H9 (cell line): ENCODE measurements at regions not wholly inside any gene's neighbourhood (a gene's known extent, or its start where the extent isn't known, plus 50 kb on each side); places are given as distances from the start of the nearest gene placed in this dataset.

Experiments
- DNase-seq: peaks from one replicate; pipeline ENCODE4 v3.0.0-alpha.2; 2017
- H2AFZ ChIP-seq: one replicate; pipeline ENCODE4 v1.6.1; 2013; ENCODE audit warnings: mild to moderate bottlenecking, low read length, control low read depth, moderate library complexity
- H2AK5ac ChIP-seq: 2 replicates; pipeline ENCODE4 v1.6.1; 2013; ENCODE audit warnings: low read length, control low read depth, mixed read lengths; ENCODE audit not compliant: insufficient read length
- H2BK120ac ChIP-seq: one replicate; pipeline ENCODE4 v1.6.1; 2013; ENCODE audit warnings: low read depth, mild to moderate bottlenecking, low read length, control low read depth, inconsistent platforms; ENCODE audit not compliant: poor library complexity, severe bottlenecking
- H2BK12ac ChIP-seq: 2 replicates; pipeline ENCODE4 v1.6.1; 2013; ENCODE audit warnings: low read length, control low read depth, mixed read lengths, low read depth; ENCODE audit not compliant: insufficient read length
- H2BK15ac ChIP-seq: 2 replicates; pipeline ENCODE4 v1.6.1; 2013; ENCODE audit warnings: low read depth, low read length, control low read depth
- H2BK20ac ChIP-seq: one replicate; pipeline ENCODE4 v1.6.1; 2013; ENCODE audit warnings: low read depth, mild to moderate bottlenecking, low read length, control low read depth, inconsistent platforms; ENCODE audit not compliant: poor library complexity, severe bottlenecking
- H2BK5ac ChIP-seq: 2 replicates; pipeline ENCODE4 v1.6.1; 2013; ENCODE audit warnings: low read length, control low read depth, mixed read lengths; ENCODE audit not compliant: insufficient read length
- H3K14ac ChIP-seq: 2 replicates; pipeline ENCODE4 v1.6.1; 2013; ENCODE audit warnings: low read length, control low read depth; ENCODE audit not compliant: insufficient read depth
- H3K18ac ChIP-seq: 2 replicates; pipeline ENCODE4 v1.6.1; 2013; ENCODE audit warnings: low read depth, mild to moderate bottlenecking, mixed read lengths, low read length, control low read depth; ENCODE audit not compliant: insufficient read length
- H3K23ac ChIP-seq: 2 replicates; pipeline ENCODE4 v1.6.1; 2013; ENCODE audit warnings: low read length, control low read depth, mixed read lengths, low read depth; ENCODE audit not compliant: insufficient read length
- H3K23me2 ChIP-seq: 2 replicates; pipeline ENCODE4 v1.6.1; 2013; ENCODE audit warnings: low read depth, mild to moderate bottlenecking, mixed read lengths, low read length, control low read depth; ENCODE audit not compliant: insufficient read length, poor library complexity, severe bottlenecking
- H3K27ac ChIP-seq: 2 replicates; pipeline ENCODE4 v1.5.1; 2013; ENCODE audit warnings: low read length, control low read depth, mixed read lengths, low read depth; ENCODE audit not compliant: insufficient read length
- H3K27me3 ChIP-seq: 2 replicates; pipeline ENCODE4 v1.6.1; 2013; ENCODE audit warnings: low read length, control low read depth, inconsistent platforms; ENCODE audit not compliant: insufficient read depth
- H3K4ac ChIP-seq: 2 replicates; pipeline ENCODE4 v1.6.1; 2013; ENCODE audit warnings: low read depth, mild to moderate bottlenecking, control low read depth, inconsistent platforms, low read length, moderate library complexity
- H3K4me1 ChIP-seq: 2 replicates; pipeline ENCODE4 v1.6.1; 2013; ENCODE audit warnings: low read length, control low read depth, inconsistent platforms; ENCODE audit not compliant: insufficient read depth
- H3K4me2 ChIP-seq: 2 replicates; pipeline ENCODE4 v1.6.1; 2013; ENCODE audit warnings: low read length, control low read depth, mixed read lengths; ENCODE audit not compliant: insufficient read length, insufficient read depth
- H3K56ac ChIP-seq: 2 replicates; pipeline ENCODE4 v1.6.1; 2013; ENCODE audit warnings: low read depth, mild to moderate bottlenecking, mixed read lengths, low read length, control low read depth; ENCODE audit not compliant: insufficient read length
- H3K79me1 ChIP-seq: 2 replicates; pipeline ENCODE4 v1.6.1; 2013; ENCODE audit warnings: low read depth, mild to moderate bottlenecking, moderate library complexity, low read length, control low read depth, inconsistent platforms; ENCODE audit not compliant: insufficient read depth, poor library complexity, severe bottlenecking
- H3K79me2 ChIP-seq: 2 replicates; pipeline ENCODE4 v1.6.1; 2013; ENCODE audit warnings: low read length, control low read depth, inconsistent platforms; ENCODE audit not compliant: insufficient read depth
- H3K9ac ChIP-seq: 2 replicates; pipeline ENCODE4 v1.6.1; 2013; ENCODE audit warnings: low read length, control low read depth, mixed read lengths; ENCODE audit not compliant: insufficient read length; ENCODE audit errors: extremely low read depth
- H3K9me3 ChIP-seq: one replicate; pipeline ENCODE4 v1.6.1; 2013; ENCODE audit warnings: low read depth, low read length, inconsistent platforms; ENCODE audit not compliant: control insufficient read depth
- H3T11ph ChIP-seq: one replicate; pipeline ENCODE4 v1.6.1; 2013; ENCODE audit warnings: mild to moderate bottlenecking, low read length, control low read depth, inconsistent platforms
- H4K20me1 ChIP-seq: one replicate; pipeline ENCODE4 v1.6.1; 2013; ENCODE audit not compliant: control insufficient read depth, insufficient read length, insufficient read depth
- H4K5ac ChIP-seq: 2 replicates; pipeline ENCODE4 v1.6.1; 2013; ENCODE audit warnings: low read depth, mild to moderate bottlenecking, mixed read lengths, low read length, control low read depth; ENCODE audit not compliant: insufficient read length
- H4K8ac ChIP-seq: replicated peaks from 2 replicates; pipeline ENCODE4 v1.6.1; 2013; ENCODE audit warnings: low read length, control low read depth, mixed read lengths, low read depth; ENCODE audit not compliant: insufficient read length
- H4K91ac ChIP-seq: 2 replicates; pipeline ENCODE4 v1.6.1; 2013; ENCODE audit warnings: low read depth, mild to moderate bottlenecking, moderate library complexity, mixed read lengths, low read length, control low read depth; ENCODE audit not compliant: insufficient read length
- H3K27ac Mint-ChIP-seq, 3 experiments: 2 replicates in 2 of 3; 3 replicates in 1 of 3; pipeline ENCODE4 v1.8.0; 2020 to 2021; ENCODE audit warnings: mixed read lengths in 3 of 3, mild to moderate bottlenecking in 1 of 3, moderate library complexity in 1 of 3
- H3K27me3 Mint-ChIP-seq: 2 replicates; pipeline ENCODE4 v1.8.0; 2021; ENCODE audit warnings: low read depth, mild to moderate bottlenecking, moderate library complexity, mixed read lengths
- H3K36me3 Mint-ChIP-seq, 3 experiments: 2 replicates in 2 of 3; 3 replicates in 1 of 3; pipeline ENCODE4 v1.8.0; 2020 to 2021; ENCODE audit warnings: low read depth in 3 of 3, mixed read lengths in 3 of 3; ENCODE audit not compliant: insufficient read depth in 1 of 3
- H3K4me1 Mint-ChIP-seq, 2 experiments: 2 replicates each; pipeline ENCODE4 v1.8.0; 2020; ENCODE audit warnings: mixed read lengths in 2 of 2
- H3K4me3 Mint-ChIP-seq, 2 experiments: 2 replicates in 1 of 2; 3 replicates in 1 of 2; pipeline ENCODE4 v1.8.0; 2020 to 2021; ENCODE audit warnings: mild to moderate bottlenecking in 2 of 2, mixed read lengths in 2 of 2, moderate library complexity in 1 of 2
- H3K9me3 Mint-ChIP-seq, 2 experiments: 2 replicates in 1 of 2; 3 replicates in 1 of 2; pipeline ENCODE4 v1.8.0; 2020; ENCODE audit warnings: mild to moderate bottlenecking in 2 of 2, mixed read lengths in 2 of 2, moderate library complexity in 1 of 2
- WGBS: extraction: QIAGEN DNeasy Blood & Tissue Kit; methylation state at CpG from one replicate; pipeline ENCODE4 v1.1.7; 2013; ENCODE audit warnings: missing lambda C conversion rate, low lambda C conversion rate, mixed read lengths; ENCODE audit not compliant: insufficient read length; ENCODE audit errors: extremely low coverage; 5-methylcytosine and 5-hydroxymethylcytosine counted together
- TF ChIP-seq, protein P1 (sequence below): fragments of 200-600 bp; sonication (generic); conservative IDR thresholded peaks from 3 replicates; pipeline ENCODE4 v1.8.0; 2021; ENCODE audit warnings: antibody characterized with exemption, mild to moderate bottlenecking

DNA sequence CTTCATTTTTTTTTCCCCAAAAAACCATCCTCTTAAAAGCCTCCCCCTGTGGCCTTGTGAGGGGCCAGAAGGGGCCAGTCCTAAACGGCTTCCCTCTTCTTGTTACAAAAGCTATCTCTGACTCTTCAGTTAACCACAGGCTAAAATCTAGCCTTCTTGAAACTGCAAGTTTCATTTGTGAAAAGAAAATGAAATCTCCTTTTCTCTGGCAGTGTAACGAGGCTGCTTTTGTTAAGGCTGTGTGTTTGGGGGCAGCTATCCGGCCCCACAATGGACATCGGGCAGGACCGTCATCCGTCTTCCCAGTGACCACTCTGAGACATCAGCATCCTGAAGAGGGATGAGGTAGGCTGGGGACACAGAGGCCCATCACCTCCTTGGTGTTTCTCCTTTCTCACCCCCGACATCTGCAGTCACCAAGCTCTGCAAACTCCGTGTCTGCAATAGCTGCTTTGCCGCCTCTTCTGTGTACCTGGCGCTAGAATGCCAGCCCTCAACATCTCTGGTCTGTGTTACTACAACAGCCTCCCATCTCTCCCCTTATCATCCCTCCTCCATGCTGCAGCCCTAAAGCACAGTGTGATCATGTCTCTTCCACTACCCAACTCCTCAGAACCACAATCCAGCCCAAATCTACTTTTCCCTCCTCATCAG is 94.0 kb downstream of the RCN1 start:
- no peaks in the 10 kb centered on the region for H4K20me1 ChIP-seq
- H3K27ac ChIP-seq, result no peak overlapping the region
- no peak overlapping the region for H4K5ac ChIP-seq
- H3K14ac ChIP-seq, result no peak overlapping the region; the same call in 1 of the 2 replicates
- no peaks in the 10 kb centered on the region for H3K79me1 ChIP-seq
- H3K4me1 Mint-ChIP-seq, result 0 out of 4 replicates have a peak, but pooled peaks cover 0 to 5% of the 10 kb centered on the region in 2 experiments
- H3K4ac ChIP-seq, result no peak overlapping the region
- H2BK20ac ChIP-seq, result no peak overlapping the region
- H3K18ac ChIP-seq, result no peak overlapping the region
- H2BK5ac ChIP-seq, result no peak overlapping the region
- H4K91ac ChIP-seq, result no peak overlapping the region
- TF ChIP-seq, protein P1, sequence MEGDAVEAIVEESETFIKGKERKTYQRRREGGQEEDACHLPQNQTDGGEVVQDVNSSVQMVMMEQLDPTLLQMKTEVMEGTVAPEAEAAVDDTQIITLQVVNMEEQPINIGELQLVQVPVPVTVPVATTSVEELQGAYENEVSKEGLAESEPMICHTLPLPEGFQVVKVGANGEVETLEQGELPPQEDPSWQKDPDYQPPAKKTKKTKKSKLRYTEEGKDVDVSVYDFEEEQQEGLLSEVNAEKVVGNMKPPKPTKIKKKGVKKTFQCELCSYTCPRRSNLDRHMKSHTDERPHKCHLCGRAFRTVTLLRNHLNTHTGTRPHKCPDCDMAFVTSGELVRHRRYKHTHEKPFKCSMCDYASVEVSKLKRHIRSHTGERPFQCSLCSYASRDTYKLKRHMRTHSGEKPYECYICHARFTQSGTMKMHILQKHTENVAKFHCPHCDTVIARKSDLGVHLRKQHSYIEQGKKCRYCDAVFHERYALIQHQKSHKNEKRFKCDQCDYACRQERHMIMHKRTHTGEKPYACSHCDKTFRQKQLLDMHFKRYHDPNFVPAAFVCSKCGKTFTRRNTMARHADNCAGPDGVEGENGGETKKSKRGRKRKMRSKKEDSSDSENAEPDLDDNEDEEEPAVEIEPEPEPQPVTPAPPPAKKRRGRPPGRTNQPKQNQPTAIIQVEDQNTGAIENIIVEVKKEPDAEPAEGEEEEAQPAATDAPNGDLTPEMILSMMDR, result no peak
- H3K9ac ChIP-seq, result no peak overlapping the region
- H3K4me1 ChIP-seq, result no peaks in the 10 kb centered on the region
- no peak overlapping the region for H2BK15ac ChIP-seq
- H3K27ac Mint-ChIP-seq, result no peak overlapping the region
- no peaks in the 10 kb centered on the region for H3K9me3 Mint-ChIP-seq
- no peaks in the 10 kb centered on the region for H3K23me2 ChIP-seq
- H3K79me2 ChIP-seq, result no peaks in the 10 kb centered on the region
- no peak overlapping the region for H2BK12ac ChIP-seq
- no peak overlapping the region for H2AK5ac ChIP-seq
- H2BK120ac ChIP-seq, result no peak overlapping the region
- no peaks in the 10 kb centered on the region for H3K9me3 ChIP-seq
- no peak for DNase-seq
- H3T11ph ChIP-seq, result no peak overlapping the region
- no peak overlapping the region for H3K4me3 Mint-ChIP-seq
- H4K8ac ChIP-seq, result no peak overlapping the region
- H3K4me2 ChIP-seq, result no peak overlapping the region
- H2AFZ ChIP-seq, result no peak overlapping the region
- WGBS, result no CpG with 5 or more reads among the region's 10 CpGs
- H3K23ac ChIP-seq, result no peak overlapping the region
- H3K27me3 Mint-ChIP-seq, result peaks cover 6% of the 10 kb centered on the region; the same call in 1 of the 2 replicates
- no peaks in the 10 kb centered on the region for H3K36me3 Mint-ChIP-seq
- no peak overlapping the region for H3K56ac ChIP-seq
- no peaks in the 10 kb centered on the region for H3K27me3 ChIP-seq
